SK-N-SH treated with all-trans-retinoic acid at 6 μM for 48 hours (cell line): ENCODE measurements at regions not wholly inside any gene's neighbourhood (a gene's known extent, or its start where the extent isn't known, plus 50 kb on each side); places are given as distances from the start of the nearest gene placed in this dataset.

Experiments
- CSDC2 ChIP-seq: fragments of 250-450 bp; sonication (Bioruptor Pico); IDR thresholded peaks from 2 replicates; pipeline ENCODE4 v1.5.0; 2020; ENCODE audit warnings: mild to moderate bottlenecking, moderate library complexity
- CSRNP3 ChIP-seq: fragments of 250-450 bp; sonication (Bioruptor Pico); IDR thresholded peaks from 2 replicates; pipeline ENCODE4 v1.5.1; 2021; ENCODE audit warnings: mild to moderate bottlenecking, moderate library complexity
- GLIS3 ChIP-seq: fragments of 250-450 bp; sonication (Bioruptor Pico); IDR thresholded peaks from 2 replicates; pipeline ENCODE4 v1.5.0; 2020; ENCODE audit warnings: mild to moderate bottlenecking, moderate library complexity
- PATZ1 ChIP-seq: fragments of 250-450 bp; sonication (Bioruptor Pico); IDR thresholded peaks from 2 replicates; pipeline ENCODE4 v1.8.0; 2020; ENCODE audit warnings: mild to moderate bottlenecking, moderate library complexity, borderline replicate concordance
- POU6F1 ChIP-seq: fragments of 250-450 bp; sonication (Bioruptor Pico); IDR thresholded peaks from 2 replicates; pipeline ENCODE4 v1.8.0; 2021; ENCODE audit warnings: low read depth, mild to moderate bottlenecking, moderate library complexity, borderline replicate concordance
- TCF4 ChIP-seq: fragments of 250-450 bp; sonication (Bioruptor Pico); IDR thresholded peaks from 2 replicates; pipeline ENCODE4 v1.8.0; 2021; ENCODE audit warnings: mild to moderate bottlenecking, moderate library complexity, borderline replicate concordance
- TSHZ2 ChIP-seq: fragments of 250-450 bp; sonication (Bioruptor Pico); IDR thresholded peaks from 2 replicates; pipeline ENCODE4 v1.5.0; 2020; ENCODE audit warnings: mild to moderate bottlenecking, moderate library complexity
- ZFP30 ChIP-seq: fragments of 450-650 bp; formaldehyde crosslinking; IDR thresholded peaks from 2 replicates; pipeline ENCODE4 v1.5.0; 2022; ENCODE audit warnings: mild to moderate bottlenecking, moderate library complexity

- TF ChIP-seq POU6F1 (no peak), PATZ1 (no peak), TSHZ2 (CRISPR knock-in tag) (no peak), GLIS3 (no peak), CSRNP3 (CRISPR knock-in tag) (no peak), ZFP30 (CRISPR knock-in tag) (no peak), CSDC2 (CRISPR knock-in tag) (no peak), TCF4 (CRISPR knock-in tag) (no peak)
Observed at GRCh38 chr4:124481123-124481522, 231.4 kb downstream of the ANKRD50 start.
